ENCODE measurements at regions not wholly inside any gene's neighbourhood (a gene's known extent, or its start where the extent isn't known, plus 50 kb on each side); places are given as distances from the start of the nearest gene placed in this dataset.

- Histone ChIP-seq H3K4me3 (ENCODE audit: low read depth, low read length) (no peak overlapping the region), H3K36me3 (replicated peaks) (no peaks in the 10 kb centered on the region), H3K27ac (no peak overlapping the region), H3K27me3 (replicated peaks) (no peaks in the 10 kb centered on the region)
- TF ChIP-seq CTCF (IDR thresholded peaks at IDR 0.05; ENCODE audit: low read depth, low read length, missing control alignments) = no peak
- in situ Hi-C loops (cut with HindIII; ENCODE audit: low pct_ligation_motif_present, low sequenced_read_pairs) = no loop called here
- DNase-seq = peak; percentile 29
These were observed 471.2 kb upstream of the CHST9 start for GRCh38 chr18:27656167-27656778.

GRCh38 chr18:27653247-27653646 lies 468.1 kb upstream of the CHST9 start:
- DNase-seq = no peak
- in situ Hi-C loops (cut with HindIII; ENCODE audit: low pct_ligation_motif_present, low sequenced_read_pairs) = no loop called here
- no peaks in the 10 kb centered on the region for H3K27me3 ChIP-seq (replicated peaks)

GRCh38 chr18:27652480-27653121 lies 467.5 kb upstream of the CHST9 start:
- Histone ChIP-seq H3K27me3 (replicated peaks) (no peaks in the 10 kb centered on the region), H3K36me3 (replicated peaks) (no peaks in the 10 kb centered on the region), H3K4me3 (ENCODE audit: low read depth, low read length) (no peak overlapping the region), H3K27ac (no peak overlapping the region)
- DNase-seq = no peak
- TF ChIP-seq CTCF (IDR thresholded peaks at IDR 0.05; ENCODE audit: low read depth, low read length, missing control alignments) = no peak
- in situ Hi-C loops (cut with HindIII; ENCODE audit: low pct_ligation_motif_present, low sequenced_read_pairs) = no loop called here

More at GRCh38 chr18:27653247-27653646, 468.1 kb upstream of the CHST9 start:
- TF ChIP-seq CTCF (IDR thresholded peaks at IDR 0.05; ENCODE audit: low read depth, low read length, missing control alignments) = no peak
- Histone ChIP-seq H3K36me3 (replicated peaks) (no peaks in the 10 kb centered on the region), H3K4me3 (ENCODE audit: low read depth, low read length) (no peak overlapping the region), H3K27ac (no peak overlapping the region)

- Histone ChIP-seq H3K4me3 (ENCODE audit: low read depth, low read length) (no peak overlapping the region), H3K27ac (no peak overlapping the region), H3K27me3 (replicated peaks) (no peaks in the 10 kb centered on the region), H3K36me3 (replicated peaks) (no peaks in the 10 kb centered on the region)
- no peak for DNase-seq
- TF ChIP-seq CTCF (IDR thresholded peaks at IDR 0.05; ENCODE audit: low read depth, low read length, missing control alignments) = no peak
- in situ Hi-C loops (cut with HindIII; ENCODE audit: low pct_ligation_motif_present, low sequenced_read_pairs) = no loop called here
These were observed 464.5 kb upstream of the CHST9 start for GRCh38 chr18:27649621-27650020.

GRCh38 chr18:27645929-27646328 lies 460.8 kb upstream of the CHST9 start:
- H3K27me3 ChIP-seq (replicated peaks) = no peaks in the 10 kb centered on the region
- no peak for DNase-seq
- H3K4me3 ChIP-seq (ENCODE audit: low read depth, low read length) = no peak overlapping the region
- in situ Hi-C loops (cut with HindIII; ENCODE audit: low pct_ligation_motif_present, low sequenced_read_pairs) = no loop called here
- H3K27ac ChIP-seq = no peak overlapping the region
- TF ChIP-seq CTCF (IDR thresholded peaks at IDR 0.05; ENCODE audit: low read depth, low read length, missing control alignments) = no peak
- H3K36me3 ChIP-seq (replicated peaks) = no peaks in the 10 kb centered on the region

All from brain microvascular endothelial cell (primary cell).